Transverse colon (tissue), 4 donors: ENCODE measurements at regions not wholly inside any gene's neighbourhood (a gene's known extent, or its start where the extent isn't known, plus 50 kb on each side); places are given as distances from the start of the nearest gene placed in this dataset.

Experiments used
- DNase-seq: peaks from one replicate; pipeline ENCODE4 v3.0.0-alpha.2; 2019
- H3K27ac ChIP-seq, 4 donors: fragments of 200-600 bp; sonication (generic); 2 replicates each; pipeline ENCODE4 v1.5.1; 2016 to 2018; ENCODE audit warnings: inconsistent platforms in 4 of 4
- H3K27me3 ChIP-seq: fragments of 200-600 bp; sonication (generic); 2 replicates; pipeline ENCODE4 v1.5.1; 2017; ENCODE audit warnings: inconsistent platforms
- H3K36me3 ChIP-seq, 4 donors: fragments of 200-600 bp; sonication (generic); 2 replicates each; pipeline ENCODE4 v1.5.1; 2017 to 2019; ENCODE audit warnings: inconsistent platforms in 4 of 4
- H3K4me1 ChIP-seq, 4 donors: fragments of 200-600 bp; sonication (generic); 2 replicates each; pipeline ENCODE4 v1.5.1; 2017 to 2020; ENCODE audit warnings: inconsistent platforms in 4 of 4
- H3K4me3 ChIP-seq, 4 donors: fragments of 200-600 bp; sonication (generic); 1 replicate in 1 of 4; 2 replicates in 3 of 4; pipeline versions ENCODE4 v1.5.1 to v1.6.1; 2017 to 2019; ENCODE audit warnings: inconsistent platforms in 4 of 4
- H3K9me3 ChIP-seq, 2 donors: fragments of 200-600 bp; sonication (generic); 2 replicates each; pipeline ENCODE4 v1.5.1; 2017 to 2019; ENCODE audit warnings: inconsistent platforms in 2 of 2
- CTCF ChIP-seq, 5 experiments: fragments of 200-600 bp in 3 of 5; fragments of 450-650 bp in 2 of 5; sonication (generic) in 3 of 5; IDR thresholded peaks; 1 replicate in 2 of 5; 2 replicates in 3 of 5; pipeline ENCODE4 v1.5.1; 2016 to 2017; ENCODE audit warnings: antibody characterized with exemption in 5 of 5, inconsistent platforms in 3 of 5, mild to moderate bottlenecking in 2 of 5, moderate library complexity in 1 of 5
- EP300 ChIP-seq: sonication (generic); formaldehyde crosslinking; IDR thresholded peaks from one replicate; pipeline ENCODE4 v1.6.1; 2017; ENCODE audit warnings: antibody characterized with exemption, low read depth
- POLR2A ChIP-seq: fragments of 450-650 bp; IDR thresholded peaks from one replicate; pipeline ENCODE4 v1.6.1; 2016; ENCODE audit warnings: antibody characterized with exemption, mild to moderate bottlenecking, moderate library complexity
- POLR2AphosphoS5 ChIP-seq, 3 donors: sonication (generic); formaldehyde crosslinking; IDR thresholded peaks; one replicate each; pipeline ENCODE4 v1.6.1; 2016; ENCODE audit warnings: antibody characterized with exemption in 3 of 3
- WGBS, 2 donors: methylation state at CpG; one replicate each; pipeline ENCODE4 v1.1.5; 2018; ENCODE audit warnings: low coverage in 1 of 2; 5-methylcytosine and 5-hydroxymethylcytosine counted together
- in situ Hi-C, 4 donors: fragments of 200-750 bp; cut with MboI; loops; one replicate each; pipeline versions ENCODE4 v1.15.0 to v1.15.1; 2017; ENCODE audit warnings: low sequenced_read_pairs in 3 of 4, low pct_ligation_motif_present in 1 of 4, low pct_unique_long_range_greater_than_20kb in 1 of 4
- intact Hi-C: fragments of 100-400 bp; cut with DNase I; formaldehyde crosslinking; loops from one replicate; pipeline ENCODE4 v1.15.1; 2023; ENCODE audit warnings: low total_unique reads

GRCh38 chr11:26247340-26247739 lies 84.6 kb upstream of the ANO3 start:
- in situ Hi-C loops, result loop anchor here in 1 of 4 donors (25.0 kb wide), 1 partner anchor 110 kb away; no protein-coding TSS in a partner anchor
- intact Hi-C loops, result no loop called here

DNA sequence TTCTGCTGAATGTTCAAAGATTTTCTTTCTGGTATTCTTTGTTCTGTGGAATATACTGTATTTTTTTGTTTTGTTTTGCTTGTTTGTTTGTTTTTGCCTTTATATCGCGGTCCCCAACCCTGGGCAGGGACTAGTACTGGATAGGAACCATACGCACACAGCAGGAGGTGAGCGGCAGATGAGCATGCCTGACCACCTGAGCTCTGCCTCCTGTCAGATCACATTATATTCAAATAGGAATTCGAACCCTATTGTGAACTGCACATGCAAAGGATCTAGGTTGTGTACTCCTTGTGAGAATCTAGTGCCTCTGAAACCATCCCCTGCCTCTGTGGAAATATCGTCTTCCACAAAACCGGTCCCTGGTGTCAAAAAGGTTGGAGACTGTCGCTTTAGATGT lies 83.3 kb upstream of the ANO3 start:
- 74 to 79% methylated on average over 6 to 8 of the region's 8 CpGs for WGBS, 2 donors
- in situ Hi-C loops (loop anchor here in 1 of 4 donors (25.0 kb wide), 1 partner anchor 111 kb away; no protein-coding TSS in a partner anchor), intact Hi-C loops (no loop called here)
- TF ChIP-seq EP300 (no peak), POLR2AphosphoS5 (IDR thresholded peaks at IDR 0.05) (no peak), POLR2A (no peak), CTCF (IDR thresholded peaks at IDR 0.05) (no peak)
- H3K36me3 ChIP-seq, result no peaks in the 10 kb centered on the region
- H3K4me3 ChIP-seq, result no peak overlapping the region
- no peaks in the 10 kb centered on the region for H3K4me1 ChIP-seq
- DNase-seq, result no peak
- no peaks in the 10 kb centered on the region for H3K9me3 ChIP-seq
- no peaks in the 10 kb centered on the region for H3K27me3 ChIP-seq
- no peak overlapping the region for H3K27ac ChIP-seq

More at GRCh38 chr11:26247340-26247739, 84.6 kb upstream of the ANO3 start:
- Histone ChIP-seq H3K27me3 (no peaks in the 10 kb centered on the region), H3K27ac (no peak overlapping the region), H3K4me1 (no peaks in the 10 kb centered on the region), H3K4me3 (no peak overlapping the region), H3K36me3 (no peaks in the 10 kb centered on the region), H3K9me3 (no peaks in the 10 kb centered on the region)
- TF ChIP-seq POLR2AphosphoS5 (IDR thresholded peaks at IDR 0.05) (no peak), CTCF (IDR thresholded peaks at IDR 0.05) (no peak), EP300 (no peak), POLR2A (no peak)
- DNase-seq, result no peak

GRCh38 chr11:26254378-26254777 lies 77.6 kb upstream of the ANO3 start:
- intact Hi-C loops (no loop called here), in situ Hi-C loops (loop anchor here in 2 of 4 donors (25.0 kb wide), 1 partner anchor 267 kb away; no protein-coding TSS in a partner anchor)
- Histone ChIP-seq H3K27me3 (no peaks in the 10 kb centered on the region), H3K9me3 (no peaks in the 10 kb centered on the region), H3K36me3 (no peaks in the 10 kb centered on the region), H3K4me1 (no peaks in the 10 kb centered on the region), H3K4me3 (no peak overlapping the region), H3K27ac (no peak overlapping the region)
- DNase-seq, result no peak
- no peak for TF ChIP-seq POLR2AphosphoS5 (IDR thresholded peaks at IDR 0.05)
- TF ChIP-seq POLR2A, result no peak
- no peak for TF ChIP-seq CTCF (IDR thresholded peaks at IDR 0.05)
- TF ChIP-seq EP300, result no peak
- WGBS, 2 donors, result 35 to 79% methylated on average over 1 of the region's 1 CpG

- Histone ChIP-seq H3K9me3 (no peaks in the 10 kb centered on the region), H3K27ac (no peak overlapping the region), H3K4me3 (no peak overlapping the region), H3K36me3 (no peaks in the 10 kb centered on the region), H3K4me1 (no peaks in the 10 kb centered on the region), H3K27me3 (no peaks in the 10 kb centered on the region)
- no peak for DNase-seq
- TF ChIP-seq CTCF (IDR thresholded peaks at IDR 0.05), result no peak
- intact Hi-C loops (no loop called here), in situ Hi-C loops (loop anchor here in 2 of 4 donors (25.0 kb wide), 1 partner anchor 276 kb away; no protein-coding TSS in a partner anchor)
Measured at GRCh38 chr11:26263769-26264168, 68.2 kb upstream of the ANO3 start.
